ENCODE measurements at regions not wholly inside any gene's neighbourhood (a gene's known extent, or its start where the extent isn't known, plus 50 kb on each side); places are given as distances from the start of the nearest gene placed in this dataset.

GRCh38 chr2:2992634-2993033, 385.0 kb downstream of the EIPR1 start:
- no peaks in the 10 kb centered on the region for H3K4me1 ChIP-seq (ENCODE audit: control insufficient read depth in 1 of 2, insufficient read depth in 2 of 2, low read length in 2 of 2)
- DNase-seq (ENCODE audit: low read depth, low spot score) (no peak), ATAC-seq (no peak)
- ChIA-PET CTCF (no interaction called here), POLR2A (no interaction called here), RAD21 (ENCODE audit: low non-redundant PET in 1 of 2, low total read pairs in 2 of 2, uncharacterized antibody in 2 of 2, unreplicated experiment in 2 of 2) (no interaction called here)
- no peak overlapping the region for H3K4me2 ChIP-seq (ENCODE audit: low read length)
- H3K27me3 ChIP-seq (ENCODE audit: insufficient read depth, low read length): 0 out of 2 replicates have a peak, but pooled peaks cover 3% of the 10 kb centered on the region
- BruUV-seq (replicated peaks): no TSS peak
- H3K36me3 ChIP-seq (ENCODE audit: control insufficient read depth in 1 of 2, insufficient read depth in 2 of 2, low read length in 2 of 2): no peaks in the 10 kb centered on the region
- H3K79me2 ChIP-seq (ENCODE audit: insufficient read depth, low read length): no peaks in the 10 kb centered on the region
- no peaks in the 10 kb centered on the region for H3K9me3 ChIP-seq (ENCODE audit: control insufficient read depth in 1 of 2, insufficient read depth in 1 of 2, low read depth in 1 of 2, low read length in 2 of 2)
- no peak overlapping the region for H3K4me3 ChIP-seq (replicated peaks in 1 of 2; ENCODE audit: low read depth in 1 of 2, low read length in 2 of 2)
- intact Hi-C loops (cut with micrococcal nuclease): no loop called here
- no peaks in the 10 kb centered on the region for H4K20me1 ChIP-seq (ENCODE audit: insufficient read depth)
- no peak for TF ChIP-seq TCF7L2 (IDR thresholded peaks at IDR 0.05; ENCODE audit: borderline replicate concordance, extremely low read depth, insufficient read depth, insufficient read length)
- no peak for TF ChIP-seq EGR1 (IDR thresholded peaks at IDR 0.05; ENCODE audit: low read depth)
- TF ChIP-seq CEBPB (IDR thresholded peaks at IDR 0.05; ENCODE audit: low read depth): no peak
- no peak for TF ChIP-seq ATF3 (IDR thresholded peaks at IDR 0.05)
- TF ChIP-seq REST (IDR thresholded peaks at IDR 0.05; ENCODE audit: low read depth): no peak
- no peak for TF ChIP-seq ZNF274 (IDR thresholded peaks at IDR 0.05; ENCODE audit: low read depth, low read length)
- TF ChIP-seq SP1 (IDR thresholded peaks at IDR 0.05; ENCODE audit: low read depth): no peak
- no peak for TF ChIP-seq JUND (IDR thresholded peaks at IDR 0.05)
- H2AFZ ChIP-seq (ENCODE audit: low read depth, low read length, poor library complexity, severe bottlenecking): no peak overlapping the region
- no peak overlapping the region for H3K9ac ChIP-seq (ENCODE audit: low read length)
- no peaks in the 10 kb centered on the region for H3K9me2 ChIP-seq (ENCODE audit: insufficient read depth)
- no peak overlapping the region for H3K27ac ChIP-seq (ENCODE audit: low read depth, low read length)

Data from HCT116 (cell line).